ENCODE measurements at regions not wholly inside any gene's neighbourhood (a gene's known extent, or its start where the extent isn't known, plus 50 kb on each side); places are given as distances from the start of the nearest gene placed in this dataset.

DNA sequence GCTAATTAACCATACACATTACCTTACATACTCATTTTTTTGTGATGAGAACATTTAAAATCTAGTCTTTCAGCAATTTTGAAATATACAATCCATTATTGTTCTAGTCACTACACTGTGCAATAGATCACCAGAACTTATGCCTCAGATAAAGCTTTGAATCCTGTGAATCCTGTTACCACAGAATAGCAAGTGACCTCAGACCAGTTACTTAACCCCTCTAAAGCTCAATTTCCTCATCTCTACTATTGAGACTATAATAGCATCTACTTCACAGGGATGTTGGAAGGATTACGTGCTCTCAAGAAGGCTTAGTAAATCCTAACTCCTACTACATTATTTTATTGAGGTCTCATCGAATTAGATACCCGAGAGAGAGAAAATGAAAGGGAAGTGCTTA, 60.2 kb upstream of the PIP5K1B start:
- no peak for FAIRE-seq
- no peak overlapping the region for H3K4me2 ChIP-seq (ENCODE audit: low read length)
- H3K9me3 Mint-ChIP-seq (ENCODE audit: unreplicated experiment): no peaks in the 10 kb centered on the region
- H2AFZ ChIP-seq (ENCODE audit: low read depth, low read length): no peak overlapping the region
- H3K36me3 ChIP-seq (ENCODE audit: insufficient read depth, low read length): no peaks in the 10 kb centered on the region
- no peaks in the 10 kb centered on the region for H3K27me3 ChIP-seq (ENCODE audit: insufficient read depth, low read length)
- H3K4me3 ChIP-seq (ENCODE audit: insufficient read depth, low read depth, low read length): no peak overlapping the region
- no peak overlapping the region for H3K27ac ChIP-seq (ENCODE audit: low read depth, low read length)
- no peaks in the 10 kb centered on the region for H3K4me1 ChIP-seq (ENCODE audit: insufficient read depth, low read length)
- H3K4me1 Mint-ChIP-seq (ENCODE audit: low read depth, unreplicated experiment): no peaks in the 10 kb centered on the region
- H4K20me1 ChIP-seq (ENCODE audit: insufficient read depth, low read length): no peaks in the 10 kb centered on the region
- no peak overlapping the region for H3K9ac ChIP-seq (ENCODE audit: low read length)
- H3K4me3 Mint-ChIP-seq (ENCODE audit: unreplicated experiment): no peak overlapping the region
- H3K27me3 Mint-ChIP-seq (ENCODE audit: low read depth, unreplicated experiment): peaks cover 10% of the 10 kb centered on the region
- no peaks in the 10 kb centered on the region for H3K36me3 Mint-ChIP-seq (ENCODE audit: low read depth, unreplicated experiment)
- no peak for TF ChIP-seq EZH2 (IDR thresholded peaks at IDR 0.05; ENCODE audit: insufficient read depth, low read length)
- no peak for TF ChIP-seq CTCF (IDR thresholded peaks at IDR 0.05; ENCODE audit: insufficient read depth, low read depth, low read length)
- H3K9me3 ChIP-seq (ENCODE audit: insufficient read depth, low read depth, low read length): no peaks in the 10 kb centered on the region
- no peaks in the 10 kb centered on the region for H3K79me2 ChIP-seq (ENCODE audit: insufficient read depth, low read length)
- H3K27ac Mint-ChIP-seq (ENCODE audit: unreplicated experiment): no peak overlapping the region
- no peak for DNase-seq (ENCODE audit: low read depth)

DNA sequence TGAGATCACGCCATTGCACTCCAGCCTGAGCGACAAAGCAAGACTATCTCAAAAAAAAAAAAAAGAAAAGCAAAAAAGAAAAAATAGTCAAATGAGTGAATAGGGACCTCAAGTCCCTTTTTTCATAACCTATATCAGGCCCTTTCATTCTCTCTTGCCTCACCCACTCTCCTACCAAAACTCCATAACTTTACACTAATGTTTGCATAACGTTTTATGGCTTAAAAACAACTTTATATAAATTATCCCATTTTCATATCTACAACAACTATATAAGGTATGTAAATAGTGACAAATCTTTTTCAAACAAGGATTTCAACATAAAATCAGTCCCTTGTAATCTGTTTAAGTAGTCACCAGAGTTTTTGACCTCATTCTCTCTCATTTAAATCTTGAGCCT, 56.9 kb upstream of the PIP5K1B start:
- Mint-ChIP-seq H3K27me3 (ENCODE audit: low read depth, unreplicated experiment) (peaks cover 3% of the 10 kb centered on the region), H3K4me1 (ENCODE audit: low read depth, unreplicated experiment) (peaks cover 14% of the 10 kb centered on the region), H3K36me3 (ENCODE audit: low read depth, unreplicated experiment) (no peaks in the 10 kb centered on the region), H3K4me3 (ENCODE audit: unreplicated experiment) (no peak overlapping the region), H3K9me3 (ENCODE audit: unreplicated experiment) (no peaks in the 10 kb centered on the region), H3K27ac (ENCODE audit: unreplicated experiment) (no peak overlapping the region)
- no peaks in the 10 kb centered on the region for H3K27me3 ChIP-seq (ENCODE audit: insufficient read depth, low read length)
- TF ChIP-seq CTCF (IDR thresholded peaks at IDR 0.05; ENCODE audit: insufficient read depth, low read depth, low read length) (no peak), EZH2 (IDR thresholded peaks at IDR 0.05; ENCODE audit: insufficient read depth, low read length) (no peak)
- no peak overlapping the region for H3K27ac ChIP-seq (ENCODE audit: low read depth, low read length)
- DNase-seq (ENCODE audit: low read depth): no peak
- H2AFZ ChIP-seq (ENCODE audit: low read depth, low read length): no peak overlapping the region
- no peaks in the 10 kb centered on the region for H3K79me2 ChIP-seq (ENCODE audit: insufficient read depth, low read length)
- H4K20me1 ChIP-seq (ENCODE audit: insufficient read depth, low read length): no peaks in the 10 kb centered on the region
- no peak overlapping the region for H3K9ac ChIP-seq (ENCODE audit: low read length)
- no peaks in the 10 kb centered on the region for H3K9me3 ChIP-seq (ENCODE audit: insufficient read depth, low read depth, low read length)
- H3K4me3 ChIP-seq (ENCODE audit: insufficient read depth, low read depth, low read length): no peak overlapping the region
- H3K4me2 ChIP-seq (ENCODE audit: low read length): no peak overlapping the region
- H3K36me3 ChIP-seq (ENCODE audit: insufficient read depth, low read length): no peaks in the 10 kb centered on the region
- H3K4me1 ChIP-seq (ENCODE audit: insufficient read depth, low read length): no peaks in the 10 kb centered on the region
- no peak for FAIRE-seq

- Histone ChIP-seq H3K4me2 (ENCODE audit: low read length) (no peak overlapping the region), H3K36me3 (ENCODE audit: insufficient read depth, low read length) (no peaks in the 10 kb centered on the region), H4K20me1 (ENCODE audit: insufficient read depth, low read length) (no peaks in the 10 kb centered on the region), H2AFZ (ENCODE audit: low read depth, low read length) (no peak overlapping the region), H3K79me2 (ENCODE audit: insufficient read depth, low read length) (no peaks in the 10 kb centered on the region), H3K27me3 (ENCODE audit: insufficient read depth, low read length) (no peaks in the 10 kb centered on the region), H3K4me1 (ENCODE audit: insufficient read depth, low read length) (no peaks in the 10 kb centered on the region), H3K4me3 (ENCODE audit: insufficient read depth, low read depth, low read length) (no peak overlapping the region), H3K9ac (ENCODE audit: low read length) (no peak overlapping the region), H3K27ac (ENCODE audit: low read depth, low read length) (no peak overlapping the region), H3K9me3 (ENCODE audit: insufficient read depth, low read depth, low read length) (no peaks in the 10 kb centered on the region)
- H3K4me3 Mint-ChIP-seq (ENCODE audit: unreplicated experiment): no peak overlapping the region
- no peak overlapping the region for H3K27ac Mint-ChIP-seq (ENCODE audit: unreplicated experiment)
- TF ChIP-seq EZH2 (IDR thresholded peaks at IDR 0.05; ENCODE audit: insufficient read depth, low read length): no peak
- TF ChIP-seq CTCF (IDR thresholded peaks at IDR 0.05; ENCODE audit: insufficient read depth, low read depth, low read length): no peak
- H3K4me1 Mint-ChIP-seq (ENCODE audit: low read depth, unreplicated experiment): peaks cover 16% of the 10 kb centered on the region
- DNase-seq (ENCODE audit: low read depth): no peak
- FAIRE-seq: no peak
- peaks cover 3% of the 10 kb centered on the region for H3K27me3 Mint-ChIP-seq (ENCODE audit: low read depth, unreplicated experiment)
- H3K9me3 Mint-ChIP-seq (ENCODE audit: unreplicated experiment): no peaks in the 10 kb centered on the region
- H3K36me3 Mint-ChIP-seq (ENCODE audit: low read depth, unreplicated experiment): no peaks in the 10 kb centered on the region
Measured at GRCh38 chr9:68648971-68649370, 56.1 kb upstream of the PIP5K1B start.
